SK-N-MC (cell line): ENCODE measurements at regions not wholly inside any gene's neighbourhood (a gene's known extent, or its start where the extent isn't known, plus 50 kb on each side); places are given as distances from the start of the nearest gene placed in this dataset.

Source experiments
- DNase-seq: peaks from one replicate; pipeline ENCODE4 v3.0.0-alpha.2; 2011; ENCODE audit warnings: low read depth, low spot score
- H3K27ac ChIP-seq: fragments of 200-600 bp; sonication (generic); 2 replicates; pipeline ENCODE4 v1.5.1; 2016; ENCODE audit warnings: mixed run types
- H3K36me3 ChIP-seq: fragments of 200-600 bp; sonication (generic); 2 replicates; pipeline ENCODE4 v1.6.1; 2017; ENCODE audit warnings: antibody characterized with exemption, low read length, mixed read lengths; ENCODE audit not compliant: insufficient read depth
- H3K4me3 ChIP-seq: fragments of 200-600 bp; sonication (generic); 2 replicates; pipeline ENCODE4 v1.5.1; 2016
- H3K9ac ChIP-seq: fragments of 200-600 bp; sonication (generic); 2 replicates; pipeline ENCODE4 v1.8.0; 2017; ENCODE audit warnings: mixed run types, mixed read lengths; ENCODE audit not compliant: insufficient read length
- H3K9me3 ChIP-seq: fragments of 200-600 bp; sonication (generic); 2 replicates; pipeline ENCODE4 v1.6.1; 2017; ENCODE audit warnings: low read depth, mild to moderate bottlenecking, antibody characterized with exemption, low read length, moderate library complexity, mixed read lengths
- EZH2 ChIP-seq: fragments of 200-600 bp; sonication (generic); IDR thresholded peaks from one replicate; pipeline ENCODE4 v1.6.1; 2017; ENCODE audit warnings: antibody characterized with exemption
- FOXP2 ChIP-seq: optimal IDR thresholded peaks from 2 replicates; pipeline ENCODE3; 2011; ENCODE audit warnings: mild to moderate bottlenecking, moderate library complexity; ENCODE audit not compliant: insufficient read depth; ENCODE audit errors: extremely low read length, control extremely low read depth
- POLR2AphosphoS5 ChIP-seq: IDR thresholded peaks from 2 replicates; pipeline ENCODE4 v1.6.1; 2012; ENCODE audit warnings: mild to moderate bottlenecking, low read depth, low read length, borderline replicate concordance

DNA sequence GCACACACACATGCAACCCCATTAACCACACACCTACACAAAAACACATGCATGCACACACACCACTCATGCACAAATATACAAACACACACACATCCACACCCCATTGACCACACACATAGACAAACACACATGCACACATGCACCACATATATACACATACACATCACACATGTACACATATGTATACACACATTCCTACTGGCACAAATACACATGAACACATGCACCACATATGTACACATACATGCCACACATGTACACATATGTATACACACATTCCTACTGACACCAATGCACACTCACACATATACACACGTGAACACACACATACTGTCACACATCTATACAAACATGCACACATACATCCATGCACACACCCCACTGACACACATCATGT, 212.5 kb upstream of the PPP2R2D start:
- no peak for DNase-seq

DNA sequence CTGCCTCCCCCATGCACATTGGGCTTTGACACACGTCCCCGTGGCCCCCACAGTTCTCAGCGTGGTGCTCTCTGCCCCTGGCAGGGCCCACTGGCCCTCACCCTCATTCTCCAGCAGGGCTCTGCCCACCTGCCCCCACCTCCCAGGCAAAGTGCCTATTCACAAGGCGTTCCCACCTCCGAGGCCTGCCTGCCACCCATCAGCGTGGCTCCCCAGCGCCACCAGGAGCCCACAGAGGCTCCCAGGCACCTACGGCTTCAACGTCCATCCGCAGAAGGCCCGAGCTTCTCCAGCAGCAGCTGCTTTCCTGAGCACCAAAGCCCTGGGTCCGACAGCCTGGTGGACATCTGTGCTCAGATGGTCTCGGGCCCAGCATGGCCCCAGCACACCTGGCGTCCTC, 211.8 kb upstream of the PPP2R2D start:
- no peaks in the 10 kb centered on the region for H3K9me3 ChIP-seq
- no peak for TF ChIP-seq FOXP2
- TF ChIP-seq POLR2AphosphoS5: no peak
- no peak for TF ChIP-seq EZH2
- H3K27ac ChIP-seq: no peak overlapping the region
- no peak for DNase-seq
- H3K9ac ChIP-seq: no peak overlapping the region
- H3K36me3 ChIP-seq: no peaks in the 10 kb centered on the region
- no peak overlapping the region for H3K4me3 ChIP-seq

More for the DNA sequence above, 212.5 kb upstream of the PPP2R2D start:
- H3K9me3 ChIP-seq: no peaks in the 10 kb centered on the region
- H3K27ac ChIP-seq: no peak overlapping the region
- H3K9ac ChIP-seq: no peak overlapping the region
- no peak overlapping the region for H3K4me3 ChIP-seq
- no peaks in the 10 kb centered on the region for H3K36me3 ChIP-seq
- TF ChIP-seq EZH2: no peak
- TF ChIP-seq FOXP2: no peak
- TF ChIP-seq POLR2AphosphoS5: no peak

DNA sequence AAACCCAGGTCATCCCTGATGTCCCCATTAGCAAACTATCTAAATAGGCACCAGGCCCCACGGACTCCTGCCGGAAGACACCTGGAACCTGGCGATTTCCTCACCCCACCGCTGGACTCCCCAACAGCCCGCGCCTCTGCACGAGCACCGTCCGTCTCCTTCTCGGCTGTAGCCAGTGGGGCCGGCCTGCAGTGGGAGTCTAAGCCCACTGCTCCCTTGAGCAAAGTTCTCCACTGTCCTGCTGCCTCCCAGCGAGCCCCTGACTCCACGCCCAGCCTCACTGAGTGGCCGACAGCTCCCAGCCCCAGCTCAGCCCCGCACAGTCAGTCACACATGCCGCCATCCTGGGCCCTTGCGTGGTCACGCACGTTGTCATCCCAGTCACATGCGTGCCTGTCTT, 211.3 kb upstream of the PPP2R2D start:
- no peaks in the 10 kb centered on the region for H3K36me3 ChIP-seq
- no peak overlapping the region for H3K27ac ChIP-seq
- H3K4me3 ChIP-seq: no peak overlapping the region
- no peaks in the 10 kb centered on the region for H3K9me3 ChIP-seq
- no peak overlapping the region for H3K9ac ChIP-seq
- TF ChIP-seq EZH2 (no peak), FOXP2 (no peak), POLR2AphosphoS5 (no peak)
- DNase-seq: no peak

DNA sequence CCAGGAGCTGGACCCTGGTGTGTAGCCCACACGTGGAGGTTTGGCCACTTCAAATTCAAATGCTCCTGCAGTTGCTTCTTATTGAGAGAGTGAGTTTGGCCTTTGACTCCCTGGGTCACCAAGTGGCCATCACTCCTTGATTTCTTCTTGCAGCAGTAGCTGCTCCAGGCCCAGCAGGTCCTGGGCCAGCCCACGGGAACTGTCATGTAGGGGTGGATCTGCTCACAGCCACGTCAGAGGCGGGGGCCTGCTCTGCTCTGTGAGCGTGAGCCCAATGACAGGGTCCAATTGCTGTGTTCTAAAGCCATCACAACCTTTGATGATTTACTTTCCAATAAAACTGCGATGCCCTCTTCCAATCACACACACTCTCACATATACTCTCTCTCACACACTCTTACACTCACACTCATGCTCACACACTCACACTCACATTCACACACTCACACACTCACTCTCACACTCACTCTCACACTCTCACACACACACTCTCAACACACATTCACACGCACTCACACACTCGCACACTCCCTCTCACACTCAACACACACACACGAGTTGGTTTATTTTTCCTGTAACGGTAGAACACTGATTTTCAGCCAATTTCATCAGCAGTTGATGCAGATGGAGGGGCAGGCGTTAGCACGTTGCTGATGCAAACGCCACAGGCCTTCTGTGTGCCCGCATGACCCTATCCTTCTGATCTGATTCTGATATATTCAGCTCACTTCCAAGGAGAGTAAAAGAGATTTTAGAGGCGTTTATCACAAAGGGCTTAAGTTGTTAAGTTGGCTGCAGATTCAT, 210.7 kb upstream of the PPP2R2D start:
- H3K27ac ChIP-seq: no peak overlapping the region
- TF ChIP-seq POLR2AphosphoS5 (no peak), EZH2 (no peak), FOXP2 (no peak)
- no peak for DNase-seq
- no peaks in the 10 kb centered on the region for H3K36me3 ChIP-seq
- H3K9ac ChIP-seq: no peak overlapping the region
- H3K9me3 ChIP-seq: no peaks in the 10 kb centered on the region
- H3K4me3 ChIP-seq: no peak overlapping the region

DNA sequence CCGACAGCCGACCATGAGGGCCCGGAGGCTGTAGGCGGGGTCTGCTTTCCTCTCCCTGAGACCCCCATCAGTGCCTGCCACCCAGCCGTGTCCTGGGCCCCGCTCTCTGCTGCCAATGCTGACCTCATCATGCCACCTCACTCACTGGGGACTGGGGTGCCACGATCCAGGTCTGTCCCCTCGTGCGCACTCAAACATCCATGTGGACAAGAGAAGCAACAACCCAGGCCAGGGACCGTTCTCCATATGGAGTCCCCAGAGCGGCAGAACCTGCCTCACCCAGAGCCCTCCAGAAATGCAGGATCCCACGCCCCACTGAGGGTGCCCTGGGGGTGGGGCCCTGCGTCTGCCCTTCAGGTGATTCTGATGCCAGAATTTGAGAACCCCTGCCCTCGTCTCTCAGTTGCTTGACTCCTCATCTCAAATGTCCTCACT, 210.0 kb upstream of the PPP2R2D start:
- H3K36me3 ChIP-seq: no peaks in the 10 kb centered on the region
- no peak for DNase-seq
- no peaks in the 10 kb centered on the region for H3K9me3 ChIP-seq
- no peak overlapping the region for H3K4me3 ChIP-seq
- TF ChIP-seq EZH2: no peak
- TF ChIP-seq FOXP2: no peak
- no peak for TF ChIP-seq POLR2AphosphoS5
- H3K9ac ChIP-seq: no peak overlapping the region
- no peak overlapping the region for H3K27ac ChIP-seq

DNA sequence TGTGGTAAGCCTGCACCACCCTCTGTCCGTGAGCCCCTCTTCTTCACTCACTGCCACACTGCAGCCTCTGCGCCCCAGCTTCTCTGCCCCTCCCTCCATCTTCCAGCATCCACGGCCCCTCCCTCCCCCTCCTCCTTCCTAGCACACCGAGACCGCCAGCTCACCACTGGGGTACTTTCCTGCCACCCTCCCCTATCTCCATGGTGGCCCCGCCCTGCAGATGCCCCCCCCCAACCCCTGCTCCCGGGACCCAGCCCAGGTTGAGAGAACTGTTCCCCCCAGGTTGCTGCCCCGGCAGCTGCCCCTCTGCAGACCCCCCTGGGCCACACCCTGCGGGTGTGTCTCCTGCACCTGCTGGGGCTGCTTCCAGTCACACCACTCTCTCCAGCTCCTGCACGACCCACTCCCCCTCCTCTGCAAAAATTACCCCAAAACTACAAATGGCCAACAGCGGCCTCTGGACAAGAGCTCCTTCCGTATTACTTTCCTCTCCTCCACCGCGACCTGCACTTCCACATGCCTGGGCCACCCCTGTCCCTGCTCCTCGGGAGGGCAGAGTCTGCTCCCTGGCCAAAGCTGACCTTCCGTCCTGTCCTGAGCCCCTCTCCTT, 209.2 kb upstream of the PPP2R2D start:
- no peak overlapping the region for H3K4me3 ChIP-seq
- H3K36me3 ChIP-seq: no peaks in the 10 kb centered on the region
- H3K9ac ChIP-seq: no peak overlapping the region
- H3K9me3 ChIP-seq: no peaks in the 10 kb centered on the region
- TF ChIP-seq EZH2 (no peak), POLR2AphosphoS5 (no peak), FOXP2 (no peak)
- DNase-seq: no peak
- no peak overlapping the region for H3K27ac ChIP-seq

DNA sequence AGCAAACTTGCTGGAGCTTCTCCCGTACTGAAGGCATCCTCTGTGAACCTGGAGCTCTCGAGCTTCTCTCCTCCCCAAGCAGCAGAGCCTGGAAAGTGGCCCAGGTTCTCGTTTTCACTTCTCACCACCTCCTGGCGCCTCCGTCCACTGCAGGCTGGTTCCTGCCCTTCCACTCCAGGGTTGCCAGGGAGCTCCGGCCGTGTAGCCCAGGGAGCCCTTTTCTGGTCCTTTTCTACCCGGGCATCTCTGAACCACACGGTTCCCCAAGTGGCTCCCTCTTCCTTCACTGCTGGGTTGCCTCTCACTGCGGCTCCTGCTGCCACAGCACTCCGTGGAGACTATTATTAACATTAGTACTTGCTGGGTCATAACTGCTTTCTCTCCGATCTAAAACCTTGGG, 208.6 kb upstream of the PPP2R2D start:
- no peaks in the 10 kb centered on the region for H3K9me3 ChIP-seq
- TF ChIP-seq FOXP2 (no peak), POLR2AphosphoS5 (no peak), EZH2 (no peak)
- H3K36me3 ChIP-seq: no peaks in the 10 kb centered on the region
- DNase-seq: no peak
- H3K9ac ChIP-seq: no peak overlapping the region
- H3K27ac ChIP-seq: no peak overlapping the region
- no peak overlapping the region for H3K4me3 ChIP-seq

DNA sequence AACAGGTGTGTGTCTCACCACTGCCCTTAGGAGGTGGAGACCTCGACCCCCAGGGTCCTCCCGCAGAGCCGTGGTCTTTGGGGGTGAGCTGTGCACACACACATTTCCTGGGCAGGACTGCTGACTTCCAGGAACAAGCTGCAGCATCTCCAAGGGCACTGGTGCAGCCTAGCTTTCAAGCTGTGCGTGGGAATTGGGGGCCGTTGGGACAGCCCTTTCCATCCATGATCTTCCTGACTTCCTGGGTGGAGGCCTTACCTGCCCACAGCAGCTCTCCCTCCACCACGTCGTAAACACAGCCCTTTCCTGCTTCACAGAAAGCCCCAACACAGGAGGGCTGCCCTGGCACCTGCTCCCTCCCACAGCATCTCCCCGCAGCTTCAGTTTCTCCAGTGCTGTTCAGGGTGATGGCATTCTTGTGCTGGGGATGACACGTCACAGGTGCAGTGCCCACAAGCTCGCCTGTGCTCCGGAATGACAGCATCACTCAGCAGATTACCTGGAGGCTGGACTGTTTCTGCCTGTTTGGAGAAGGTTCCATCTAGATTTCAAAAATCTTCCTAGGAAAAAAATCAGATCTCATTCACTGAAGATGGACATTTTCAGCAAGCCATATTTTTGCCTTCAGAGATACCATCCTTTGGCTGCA, 208.0 kb upstream of the PPP2R2D start:
- TF ChIP-seq FOXP2: no peak
- no peak for TF ChIP-seq POLR2AphosphoS5
- no peak for TF ChIP-seq EZH2
- Histone ChIP-seq H3K4me3 (no peak overlapping the region), H3K27ac (no peak overlapping the region), H3K9ac (no peak overlapping the region), H3K36me3 (no peaks in the 10 kb centered on the region), H3K9me3 (no peaks in the 10 kb centered on the region)
- no peak for DNase-seq

DNA sequence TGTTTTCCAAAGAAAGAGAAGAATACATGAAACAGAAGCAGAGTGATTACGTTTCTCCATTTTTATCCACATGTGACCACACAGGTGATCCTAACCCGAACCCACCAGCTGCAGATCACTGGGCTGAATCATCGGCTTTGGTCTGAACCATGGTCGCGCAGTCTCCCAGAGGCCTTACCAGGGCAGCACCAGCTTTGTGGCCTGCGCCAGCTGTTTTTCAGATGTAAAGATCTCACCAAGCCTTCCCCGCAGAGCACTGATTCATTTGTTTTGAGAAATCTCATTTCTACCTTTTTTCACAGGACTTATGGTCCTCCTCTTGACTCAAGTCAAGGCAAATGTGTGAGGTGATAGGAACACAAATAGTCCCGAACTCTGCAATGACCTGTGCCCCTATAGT, 207.0 kb upstream of the PPP2R2D start:
- no peaks in the 10 kb centered on the region for H3K9me3 ChIP-seq
- H3K36me3 ChIP-seq: no peaks in the 10 kb centered on the region
- TF ChIP-seq EZH2 (no peak), FOXP2 (no peak), POLR2AphosphoS5 (no peak)
- no peak for DNase-seq
- H3K4me3 ChIP-seq: no peak overlapping the region
- no peak overlapping the region for H3K27ac ChIP-seq
- H3K9ac ChIP-seq: no peak overlapping the region
